Ovary (tissue), 7 donors: ENCODE measurements at regions not wholly inside any gene's neighbourhood (a gene's known extent, or its start where the extent isn't known, plus 50 kb on each side); places are given as distances from the start of the nearest gene placed in this dataset.

ENCODE experiments used
- DNase-seq, 5 donors: peaks; one replicate each; pipeline ENCODE4 v3.0.0-alpha.2; 2019 to 2020
- H3K27ac ChIP-seq, 2 donors: fragments of 200-600 bp; one replicate each; pipeline versions ENCODE4 v1.5.1 to v1.8.0; 2019 to 2022
- H3K27me3 ChIP-seq: fragments of 200-600 bp; one replicate; pipeline ENCODE4 v1.8.0; 2022
- H3K36me3 ChIP-seq: fragments of 200-600 bp; sonication (generic); one replicate; pipeline ENCODE4 v1.5.1; 2019
- H3K4me1 ChIP-seq: one replicate; pipeline ENCODE4 v1.8.1; 2013; ENCODE audit warnings: mild to moderate bottlenecking, moderate library complexity; ENCODE audit not compliant: insufficient read depth
- H3K4me3 ChIP-seq: fragments of 200-600 bp; sonication (generic); one replicate; pipeline ENCODE4 v1.5.1; 2017
- H3K9me3 ChIP-seq, 2 donors: fragments of 200-600 bp in 1 of 2; sonication (generic) in 1 of 2; one replicate each; pipeline versions ENCODE4 v1.5.1 to v1.8.1; 2013 to 2019; ENCODE audit warnings: mild to moderate bottlenecking in 1 of 2, moderate library complexity in 1 of 2
- EP300 ChIP-seq: sonication (generic); formaldehyde crosslinking; IDR thresholded peaks from one replicate; pipeline ENCODE4 v1.6.1; 2017; ENCODE audit warnings: antibody characterized with exemption
- POLR2A ChIP-seq: fragments of 450-650 bp; IDR thresholded peaks from one replicate; pipeline ENCODE4 v1.6.1; 2017; ENCODE audit warnings: antibody characterized with exemption, mild to moderate bottlenecking, moderate library complexity
- WGBS, 3 donors: extraction: QIAGEN DNeasy Blood & Tissue Kit in 1 of 3; methylation state at CpG; one replicate each; pipeline versions ENCODE4 v1.1.5 to v1.1.7; 2013 to 2017; 5-methylcytosine and 5-hydroxymethylcytosine counted together
- intact Hi-C, 4 donors: fragments of 100-400 bp; cut with DNase I; formaldehyde crosslinking; loops; one replicate each; pipeline versions ENCODE4 v1.11.0 to v1.15.1; 2022 to 2023
- TF ChIP-seq, protein P1 (sequence below), 3 donors: fragments of 450-650 bp in 2 of 3; fragments of 200-600 bp in 1 of 3; IDR thresholded peaks; one replicate each; pipeline versions ENCODE4 v1.5.1 to v1.8.0; 2016 to 2022; ENCODE audit warnings: antibody characterized with exemption in 3 of 3, mild to moderate bottlenecking in 1 of 3
- donor health status: DM: no; HTN: no; CAD: no; lungs with moderate emphysema.
- donor health status: DM: no; HTN: no; CAD: no.
- donor health status: Bipolar disorder and iron deficiency.
- donor health status: DM: no; HTN: no; CAD: no.
- donor health status: DM: yes; HTN: yes; CAD: no.

DNA sequence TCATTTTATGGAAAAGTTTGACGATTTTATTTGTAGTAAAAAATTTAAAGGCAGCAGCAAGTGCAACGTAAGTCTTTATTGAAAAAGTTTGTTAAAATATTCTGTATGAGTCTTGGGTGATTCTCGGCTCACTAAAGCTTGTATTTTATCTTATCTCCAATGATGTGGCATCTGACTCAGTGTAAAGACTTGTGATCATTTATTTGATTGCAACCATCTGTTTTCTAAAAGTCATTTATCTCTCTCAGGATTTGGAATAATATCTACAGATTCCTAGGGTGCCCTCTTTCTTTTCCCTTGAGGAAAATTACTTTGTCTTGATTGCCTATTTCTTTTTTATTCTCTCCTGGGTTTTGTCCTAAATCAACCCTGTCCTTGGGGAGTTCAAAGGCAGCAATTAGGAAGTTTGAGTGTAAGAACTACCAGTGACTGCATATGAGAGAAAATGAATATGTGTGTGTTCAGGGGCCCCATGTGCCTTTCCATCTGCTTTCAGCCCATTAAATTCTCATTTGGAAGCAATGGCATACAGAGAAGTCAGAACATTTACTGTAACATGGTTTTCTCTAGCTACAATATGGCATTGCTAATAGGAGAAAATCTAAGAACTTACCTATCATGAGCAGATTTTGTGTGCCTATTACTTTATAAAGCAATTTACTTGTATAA, 575.0 kb upstream of the CHRM3 start:
- H3K9me3 ChIP-seq = no peaks in the 10 kb centered on the region
- TF ChIP-seq, protein P1, sequence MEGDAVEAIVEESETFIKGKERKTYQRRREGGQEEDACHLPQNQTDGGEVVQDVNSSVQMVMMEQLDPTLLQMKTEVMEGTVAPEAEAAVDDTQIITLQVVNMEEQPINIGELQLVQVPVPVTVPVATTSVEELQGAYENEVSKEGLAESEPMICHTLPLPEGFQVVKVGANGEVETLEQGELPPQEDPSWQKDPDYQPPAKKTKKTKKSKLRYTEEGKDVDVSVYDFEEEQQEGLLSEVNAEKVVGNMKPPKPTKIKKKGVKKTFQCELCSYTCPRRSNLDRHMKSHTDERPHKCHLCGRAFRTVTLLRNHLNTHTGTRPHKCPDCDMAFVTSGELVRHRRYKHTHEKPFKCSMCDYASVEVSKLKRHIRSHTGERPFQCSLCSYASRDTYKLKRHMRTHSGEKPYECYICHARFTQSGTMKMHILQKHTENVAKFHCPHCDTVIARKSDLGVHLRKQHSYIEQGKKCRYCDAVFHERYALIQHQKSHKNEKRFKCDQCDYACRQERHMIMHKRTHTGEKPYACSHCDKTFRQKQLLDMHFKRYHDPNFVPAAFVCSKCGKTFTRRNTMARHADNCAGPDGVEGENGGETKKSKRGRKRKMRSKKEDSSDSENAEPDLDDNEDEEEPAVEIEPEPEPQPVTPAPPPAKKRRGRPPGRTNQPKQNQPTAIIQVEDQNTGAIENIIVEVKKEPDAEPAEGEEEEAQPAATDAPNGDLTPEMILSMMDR (IDR thresholded peaks at IDR 0.05) = no peak
- TF ChIP-seq POLR2A (no peak), EP300 (no peak)
- H3K4me3 ChIP-seq = no peak overlapping the region
- intact Hi-C loops = no loop called here
- no peak overlapping the region for H3K27ac ChIP-seq
- no peak for DNase-seq
- 73 to 77% (median 76%) methylated on average over 3 of the region's 3 CpGs for WGBS, 3 donors
- H3K36me3 ChIP-seq = no peaks in the 10 kb centered on the region
- no peaks in the 10 kb centered on the region for H3K4me1 ChIP-seq
- H3K27me3 ChIP-seq = no peaks in the 10 kb centered on the region

DNA sequence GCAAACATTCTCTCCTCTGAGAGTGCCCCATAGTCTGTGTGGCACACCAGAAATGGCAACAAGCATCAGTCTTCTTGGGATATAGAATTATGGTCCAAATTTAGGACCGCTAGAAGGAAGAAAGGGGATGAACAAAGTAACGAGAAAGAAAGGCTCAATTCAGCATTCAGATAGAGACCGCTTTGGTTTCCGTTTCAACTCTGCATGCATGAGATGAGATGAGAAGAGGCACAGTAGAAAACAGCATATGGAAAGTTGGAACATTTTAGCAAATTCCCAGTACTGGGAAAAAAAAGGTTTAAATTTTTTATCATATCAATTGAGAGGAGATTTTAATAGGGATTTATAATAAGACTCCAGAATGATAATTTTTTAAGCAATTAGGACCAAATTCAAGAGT, 595.5 kb upstream of the CHRM3 start:
- intact Hi-C loops = no loop called here
- WGBS, 3 donors = 88 to 95% (median 93%) methylated on average over 4 of the region's 4 CpGs

DNA sequence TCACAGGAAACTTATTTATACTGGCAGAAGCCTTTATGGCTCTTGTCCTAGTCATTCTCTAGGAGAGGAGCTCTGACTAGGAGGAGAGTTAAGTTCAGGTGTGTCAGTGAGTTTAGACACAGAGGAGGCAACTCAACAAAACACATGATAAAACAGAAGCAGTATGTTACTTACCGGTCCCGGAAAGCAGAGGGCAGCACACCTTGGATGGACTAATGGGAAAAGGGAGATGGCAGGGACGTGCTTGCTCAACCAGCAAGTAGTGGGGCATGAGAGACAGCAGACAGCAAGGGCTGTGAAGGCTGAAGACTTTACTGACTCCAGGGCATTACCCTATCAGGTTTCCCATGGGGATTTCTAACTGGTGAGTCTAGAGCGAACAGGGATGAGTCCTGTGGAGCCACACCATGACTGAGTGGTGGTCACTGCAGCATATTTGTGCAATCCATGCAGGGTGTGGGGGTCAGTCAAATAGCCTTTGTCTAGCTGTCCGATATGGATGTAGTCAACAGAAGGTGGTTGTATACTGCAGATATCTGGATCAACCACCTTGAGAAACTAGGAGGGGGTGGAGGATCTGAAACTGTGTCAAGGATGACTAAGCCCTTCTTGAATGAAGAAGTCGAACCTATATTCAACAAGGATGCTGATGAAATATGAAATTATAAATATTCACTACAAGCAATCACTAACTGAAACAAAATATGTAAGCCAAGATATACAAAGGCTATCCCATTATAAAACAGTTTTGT, 596.3 kb upstream of the CHRM3 start:
- Histone ChIP-seq H3K9me3 (no peaks in the 10 kb centered on the region), H3K4me1 (no peaks in the 10 kb centered on the region), H3K27me3 (no peaks in the 10 kb centered on the region), H3K4me3 (no peak overlapping the region), H3K27ac (no peak overlapping the region), H3K36me3 (no peaks in the 10 kb centered on the region)
- TF ChIP-seq POLR2A = no peak
- no peak for TF ChIP-seq EP300
- TF ChIP-seq, protein P1 (IDR thresholded peaks at IDR 0.05) = no peak
- DNase-seq = no peak
- intact Hi-C loops = no loop called here
- WGBS, 3 donors = 85 to 90% (median 88%) methylated on average over 6 of the region's 6 CpGs

More for the DNA sequence above, 595.5 kb upstream of the CHRM3 start:
- no peaks in the 10 kb centered on the region for H3K36me3 ChIP-seq
- H3K9me3 ChIP-seq = no peaks in the 10 kb centered on the region
- H3K4me3 ChIP-seq = no peak overlapping the region
- TF ChIP-seq POLR2A = no peak
- TF ChIP-seq EP300 = no peak
- TF ChIP-seq, protein P1 (IDR thresholded peaks at IDR 0.05) = no peak
- H3K27ac ChIP-seq = no peak overlapping the region
- H3K27me3 ChIP-seq = no peaks in the 10 kb centered on the region
- no peak for DNase-seq
- no peaks in the 10 kb centered on the region for H3K4me1 ChIP-seq

DNA sequence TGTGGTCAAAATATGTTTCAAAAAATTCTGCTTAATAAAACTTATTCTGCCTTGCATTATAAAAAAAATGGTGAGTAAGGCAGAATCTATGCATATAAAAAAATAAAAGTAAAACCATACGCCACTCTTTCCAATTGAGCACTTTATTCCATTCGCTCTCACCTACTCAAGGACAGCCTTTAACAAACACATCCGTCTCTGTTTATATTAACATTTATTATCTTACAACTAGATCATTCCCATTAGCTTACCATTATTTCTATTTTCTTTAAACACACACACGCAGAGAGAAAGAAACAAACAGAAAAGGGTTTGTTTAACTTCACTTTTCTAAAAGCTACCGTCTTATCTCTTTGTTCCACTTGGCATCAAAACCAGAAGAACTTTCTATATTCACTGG, 598.9 kb upstream of the CHRM3 start:
- no peak for DNase-seq
- Histone ChIP-seq H3K4me3 (no peak overlapping the region), H3K27ac (no peak overlapping the region), H3K4me1 (no peaks in the 10 kb centered on the region), H3K9me3 (no peaks in the 10 kb centered on the region), H3K27me3 (no peaks in the 10 kb centered on the region), H3K36me3 (no peaks in the 10 kb centered on the region)
- 6 to 25% (median 7%) methylated on average over 5 of the region's 5 CpGs for WGBS, 3 donors
- TF ChIP-seq, protein P1 (IDR thresholded peaks at IDR 0.05) = no peak
- TF ChIP-seq POLR2A (no peak), EP300 (no peak)
- intact Hi-C loops = no loop called here
